GM23338 (cell line): ENCODE measurements at regions not wholly inside any gene's neighbourhood (a gene's known extent, or its start where the extent isn't known, plus 50 kb on each side); places are given as distances from the start of the nearest gene placed in this dataset.

Source experiments
- ATAC-seq: fragments of 200-7000 bp; cut with Tn5 transposase; 3 replicates; pipeline ENCODE4 v1.9.1; 2020
- DNase-seq: peaks from one replicate; pipeline ENCODE4 v3.0.0-alpha.2; 2015; ENCODE audit warnings: low spot score
- H2AFZ ChIP-seq: fragments of 200-600 bp; sonication (generic); 2 replicates; pipeline ENCODE4 v1.8.0; 2016; ENCODE audit warnings: antibody characterized with exemption, mild to moderate bottlenecking, moderate library complexity
- H3F3A ChIP-seq: fragments of 200-600 bp; sonication (generic); replicated peaks from 2 replicates; pipeline ENCODE4 v1.8.0; 2017; ENCODE audit warnings: antibody characterized with exemption, mixed run types, low read depth
- H3K27ac ChIP-seq: fragments of 200-600 bp; sonication (generic); 2 replicates; pipeline ENCODE4 v1.6.1; 2016; ENCODE audit warnings: low read depth
- H3K27me3 ChIP-seq: fragments of 200-600 bp; sonication (generic); 2 replicates; pipeline ENCODE4 v1.8.0; 2016; ENCODE audit warnings: mild to moderate bottlenecking, mixed run types, moderate library complexity; ENCODE audit not compliant: insufficient read depth
- H3K36me3 ChIP-seq: fragments of 200-600 bp; sonication (generic); 2 replicates; pipeline ENCODE4 v1.8.0; 2016; ENCODE audit warnings: mild to moderate bottlenecking; ENCODE audit not compliant: insufficient read depth
- H3K4me1 ChIP-seq: fragments of 200-600 bp; sonication (generic); 2 replicates; pipeline ENCODE4 v1.8.0; 2016; ENCODE audit warnings: mild to moderate bottlenecking, moderate library complexity; ENCODE audit not compliant: insufficient read depth
- H3K4me2 ChIP-seq: fragments of 200-600 bp; sonication (generic); 2 replicates; pipeline ENCODE4 v1.7.1; 2017; ENCODE audit warnings: mixed run types
- H3K4me3 ChIP-seq: fragments of 200-600 bp; sonication (generic); 2 replicates; pipeline ENCODE4 v1.6.1; 2016; ENCODE audit warnings: mixed run types
- H3K79me2 ChIP-seq: fragments of 200-600 bp; sonication (generic); replicated peaks from 2 replicates; pipeline ENCODE4 v1.8.0; 2017; ENCODE audit warnings: mild to moderate bottlenecking; ENCODE audit not compliant: insufficient read depth
- H3K9me2 ChIP-seq: fragments of 200-600 bp; sonication (generic); 2 replicates; pipeline ENCODE4 v1.8.0; 2017; ENCODE audit not compliant: insufficient read depth
- H4K20me1 ChIP-seq: fragments of 200-600 bp; sonication (generic); replicated peaks from 2 replicates; pipeline ENCODE4 v1.8.0; 2017; ENCODE audit warnings: mild to moderate bottlenecking; ENCODE audit not compliant: insufficient read depth
- H3K27ac Mint-ChIP-seq: 2 replicates; pipeline ENCODE4 v1.8.0; 2020; ENCODE audit warnings: inconsistent platforms, mild to moderate bottlenecking, moderate library complexity, mixed read lengths
- H3K27me3 Mint-ChIP-seq: 3 replicates; pipeline ENCODE4 v1.8.0; 2022; ENCODE audit warnings: low read depth, mild to moderate bottlenecking, moderate library complexity, mixed read lengths, inconsistent platforms; ENCODE audit not compliant: insufficient read depth, poor library complexity
- H3K36me3 Mint-ChIP-seq: 3 replicates; pipeline ENCODE4 v1.8.0; 2021; ENCODE audit warnings: low read depth, mild to moderate bottlenecking, inconsistent platforms, moderate library complexity, mixed read lengths
- H3K4me1 Mint-ChIP-seq: 3 replicates; pipeline ENCODE4 v1.8.0; 2020; ENCODE audit warnings: mild to moderate bottlenecking, inconsistent platforms, mixed read lengths
- H3K4me3 Mint-ChIP-seq: 3 replicates; pipeline ENCODE4 v1.8.0; 2021; ENCODE audit warnings: moderate library complexity, mild to moderate bottlenecking, inconsistent platforms, mixed read lengths
- H3K9me3 Mint-ChIP-seq: 3 replicates; pipeline ENCODE4 v1.8.0; 2020; ENCODE audit warnings: moderate library complexity, mild to moderate bottlenecking, inconsistent platforms, mixed read lengths
- CREB1 ChIP-seq: fragments of 250-450 bp; sonication (Bioruptor Pico); IDR thresholded peaks from 2 replicates; pipeline ENCODE4 v1.5.0; 2020; ENCODE audit warnings: low read depth, mild to moderate bottlenecking, moderate library complexity
- CTCF ChIP-seq, 2 experiments: fragments of 200-600 bp in 1 of 2; sonication (generic) in 1 of 2; conservative IDR thresholded peaks; 2 replicates each; pipeline versions ENCODE4 v1.5.1 to v1.6.1; 2016 to 2017; ENCODE audit warnings: antibody characterized with exemption in 2 of 2, low read depth in 2 of 2, mild to moderate bottlenecking in 2 of 2, moderate library complexity in 1 of 2
- ETS1 ChIP-seq: IDR thresholded peaks from 2 replicates; pipeline ENCODE4 v1.6.1; 2016; ENCODE audit warnings: antibody characterized with exemption
- EZH2 ChIP-seq: fragments of 200-600 bp; sonication (generic); IDR thresholded peaks from one replicate; pipeline ENCODE4 v1.8.0; 2017; ENCODE audit warnings: antibody characterized with exemption, mild to moderate bottlenecking, low read depth; ENCODE audit not compliant: unreplicated experiment
- EZH2phosphoT487 ChIP-seq: fragments of 200-600 bp; sonication (generic); IDR thresholded peaks from one replicate; pipeline ENCODE4 v1.8.1; 2018; ENCODE audit warnings: antibody characterized with exemption; ENCODE audit not compliant: unreplicated experiment
- JUNB ChIP-seq: IDR thresholded peaks from one replicate; pipeline ENCODE4 v1.6.1; 2016; ENCODE audit warnings: antibody characterized with exemption; ENCODE audit not compliant: unreplicated experiment
- NANOG ChIP-seq: IDR thresholded peaks from 2 replicates; pipeline ENCODE4 v1.6.1; 2016; ENCODE audit warnings: antibody characterized with exemption, borderline replicate concordance
- POLR2AphosphoS5 ChIP-seq: IDR thresholded peaks from 2 replicates; pipeline ENCODE4 v1.6.1; 2016; ENCODE audit warnings: antibody characterized with exemption, low read depth
- REST ChIP-seq: IDR thresholded peaks from one replicate; pipeline ENCODE4 v1.6.1; 2018; ENCODE audit warnings: antibody characterized with exemption; ENCODE audit not compliant: unreplicated experiment
- STAT1 ChIP-seq: IDR thresholded peaks from one replicate; pipeline ENCODE4 v1.6.1; 2016; ENCODE audit warnings: antibody characterized with exemption; ENCODE audit not compliant: unreplicated experiment
- ZNF114 ChIP-seq: fragments of 250-450 bp; sonication (Bioruptor Pico); IDR thresholded peaks from 2 replicates; pipeline ENCODE4 v1.5.0; 2020; ENCODE audit warnings: mild to moderate bottlenecking, moderate library complexity
- ZNF331 ChIP-seq: fragments of 250-450 bp; sonication (Bioruptor Pico); IDR thresholded peaks from 2 replicates; pipeline ENCODE4 v1.5.0; 2020; ENCODE audit warnings: low read depth, mild to moderate bottlenecking, moderate library complexity
- ZNF462 ChIP-seq: fragments of 250-450 bp; sonication (Bioruptor Pico); IDR thresholded peaks from 2 replicates; pipeline ENCODE4 v1.5.0; 2020; ENCODE audit warnings: mild to moderate bottlenecking, moderate library complexity

GRCh38 chr9:36486933-36487481, 85.7 kb upstream of the MELK start:
- peaks cover 75% of the 10 kb centered on the region for H3K4me1 ChIP-seq
- Mint-ChIP-seq H3K27me3 (peaks cover 17% of the 10 kb centered on the region), H3K4me1 (peaks cover 50% of the 10 kb centered on the region), H3K4me3 (peak overlapping the region; percentile 89), H3K9me3 (no peaks in the 10 kb centered on the region), H3K36me3 (peaks cover 7% of the 10 kb centered on the region; the same call in 1 of the 3 replicates), H3K27ac (peak overlapping the region; percentile 87)
- peak overlapping the region; percentile 74 for H3K4me3 ChIP-seq
- H3K79me2 ChIP-seq = peaks cover 51% of the 10 kb centered on the region
- peak overlapping the region; percentile 79 for H3K4me2 ChIP-seq
- TF ChIP-seq ZNF331 (CRISPR knock-in tag) (no peak), JUNB (no peak), ZNF462 (no peak), POLR2AphosphoS5 (no peak), CREB1 (CRISPR knock-in tag) (no peak), REST (no peak), NANOG (no peak), CTCF (conservative IDR thresholded peaks at IDR 0.05; ENCODE audit: low read depth in 2 of 2) (no peak), ZNF114 (no peak), STAT1 (no peak), EZH2phosphoT487 (no peak), EZH2 (no peak), ETS1 (no peak)
- H4K20me1 ChIP-seq = peaks cover 26% of the 10 kb centered on the region; the same call in 1 of the 2 replicates
- H3K36me3 ChIP-seq = no peaks in the 10 kb centered on the region
- H3F3A ChIP-seq = peaks cover 18% of the 10 kb centered on the region; the same call in 1 of the 2 replicates
- H3K27ac ChIP-seq = peak overlapping the region; percentile 91
- H3K9me2 ChIP-seq = no peaks in the 10 kb centered on the region
- DNase-seq = peak; percentile 60
- H2AFZ ChIP-seq = 0 out of 2 replicates have a peak overlapping the region, but pooled peaks have one; percentile 25
- no peaks in the 10 kb centered on the region for H3K27me3 ChIP-seq
- peak; percentile 22 for ATAC-seq
